Suprapubic skin (tissue), 4 donors: ENCODE measurements at regions not wholly inside any gene's neighbourhood (a gene's known extent, or its start where the extent isn't known, plus 50 kb on each side); places are given as distances from the start of the nearest gene placed in this dataset.

ENCODE experiments used
- EP300 ChIP-seq: sonication (generic); formaldehyde crosslinking; IDR thresholded peaks from one replicate; pipeline ENCODE4 v1.6.1; 2017; ENCODE audit warnings: antibody characterized with exemption
- POLR2A ChIP-seq, 2 donors: fragments of 450-650 bp; IDR thresholded peaks; one replicate each; pipeline ENCODE4 v1.6.1; 2017; ENCODE audit warnings: antibody characterized with exemption in 2 of 2, mild to moderate bottlenecking in 2 of 2, moderate library complexity in 2 of 2
- POLR2AphosphoS5 ChIP-seq, 3 donors: sonication (generic); formaldehyde crosslinking; IDR thresholded peaks; one replicate each; pipeline ENCODE4 v1.6.1; 2017; ENCODE audit warnings: antibody characterized with exemption in 3 of 3
- TF ChIP-seq, protein P1 (sequence below), 2 donors: fragments of 200-600 bp in 1 of 2; fragments of 450-650 bp in 1 of 2; sonication (generic) in 1 of 2; IDR thresholded peaks; one replicate each; pipeline ENCODE4 v1.5.1; 2016 to 2019; ENCODE audit warnings: antibody characterized with exemption in 2 of 2, mild to moderate bottlenecking in 1 of 2, moderate library complexity in 1 of 2

DNA sequence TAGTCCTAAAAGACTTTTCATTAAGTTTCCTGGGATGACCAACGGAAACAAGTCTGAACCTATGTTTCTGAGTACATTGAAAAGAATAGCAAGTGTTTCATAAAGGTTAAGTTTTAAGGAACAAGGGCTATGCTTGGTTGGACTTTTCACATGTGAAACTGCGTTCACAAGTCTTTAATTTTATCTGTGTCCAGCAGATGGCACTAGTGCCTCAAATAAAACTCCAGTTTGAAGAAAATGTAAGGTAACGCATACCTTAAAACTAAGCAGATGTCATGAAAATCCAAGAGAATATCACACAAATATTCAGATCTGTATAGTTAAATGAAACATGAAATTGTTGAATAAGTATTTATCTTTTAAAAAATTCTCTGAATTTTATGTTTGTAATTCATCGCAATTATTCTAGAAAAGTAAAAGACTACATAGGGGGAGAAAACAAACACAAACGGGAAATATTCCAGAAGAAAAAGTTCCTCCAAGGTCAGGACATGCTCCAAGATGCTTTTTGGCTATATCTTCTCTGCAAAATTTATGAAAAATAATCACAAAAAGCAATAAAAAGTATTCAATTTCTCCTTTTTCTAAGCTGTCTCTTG lies 89.6 kb upstream of the MAD2L1 start:
- no peak for TF ChIP-seq POLR2AphosphoS5 (IDR thresholded peaks at IDR 0.05)
- TF ChIP-seq, protein P1, sequence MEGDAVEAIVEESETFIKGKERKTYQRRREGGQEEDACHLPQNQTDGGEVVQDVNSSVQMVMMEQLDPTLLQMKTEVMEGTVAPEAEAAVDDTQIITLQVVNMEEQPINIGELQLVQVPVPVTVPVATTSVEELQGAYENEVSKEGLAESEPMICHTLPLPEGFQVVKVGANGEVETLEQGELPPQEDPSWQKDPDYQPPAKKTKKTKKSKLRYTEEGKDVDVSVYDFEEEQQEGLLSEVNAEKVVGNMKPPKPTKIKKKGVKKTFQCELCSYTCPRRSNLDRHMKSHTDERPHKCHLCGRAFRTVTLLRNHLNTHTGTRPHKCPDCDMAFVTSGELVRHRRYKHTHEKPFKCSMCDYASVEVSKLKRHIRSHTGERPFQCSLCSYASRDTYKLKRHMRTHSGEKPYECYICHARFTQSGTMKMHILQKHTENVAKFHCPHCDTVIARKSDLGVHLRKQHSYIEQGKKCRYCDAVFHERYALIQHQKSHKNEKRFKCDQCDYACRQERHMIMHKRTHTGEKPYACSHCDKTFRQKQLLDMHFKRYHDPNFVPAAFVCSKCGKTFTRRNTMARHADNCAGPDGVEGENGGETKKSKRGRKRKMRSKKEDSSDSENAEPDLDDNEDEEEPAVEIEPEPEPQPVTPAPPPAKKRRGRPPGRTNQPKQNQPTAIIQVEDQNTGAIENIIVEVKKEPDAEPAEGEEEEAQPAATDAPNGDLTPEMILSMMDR (IDR thresholded peaks at IDR 0.05): peak; percentile 31 to 45
- TF ChIP-seq EP300: no peak
- no peak for TF ChIP-seq POLR2A (IDR thresholded peaks at IDR 0.05)
